ENCODE measurements at regions not wholly inside any gene's neighbourhood (a gene's known extent, or its start where the extent isn't known, plus 50 kb on each side); places are given as distances from the start of the nearest gene placed in this dataset.
"Not testable (repeated sequence)": the region's sequence is repeated elsewhere in the genome, so short reads cannot be mapped to it uniquely, and the experiment has no call there.

DNA sequence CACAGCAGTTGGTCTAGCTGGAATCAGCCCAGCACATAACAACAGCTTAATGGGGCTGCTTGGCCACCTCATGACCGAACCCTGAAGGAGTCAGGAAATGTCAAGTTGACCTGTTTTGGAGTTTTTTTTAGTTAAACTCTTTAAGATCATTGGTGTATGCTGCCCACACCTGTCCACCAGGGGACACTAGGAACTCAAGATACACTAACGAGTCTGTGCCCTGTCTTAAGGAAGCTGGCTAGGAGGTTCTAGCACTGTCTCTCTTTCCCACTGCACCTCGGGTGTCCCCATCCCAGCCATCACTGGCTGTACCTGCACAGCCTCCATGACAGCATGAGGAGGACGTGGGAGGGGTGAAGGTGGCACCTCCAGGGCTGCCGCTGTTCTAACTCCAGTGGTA lies 364.9 kb upstream of the SOX1 start:
- not testable (repeated sequence) for H3K4me1 ChIP-seq (ENCODE audit: control insufficient read depth, insufficient read depth, low read length); H3K27ac ChIP-seq (ENCODE audit: low read depth, low read length); H3K9me3 ChIP-seq (ENCODE audit: control insufficient read depth, insufficient read depth, low read depth, low read length); H3K36me3 ChIP-seq (ENCODE audit: control insufficient read depth, insufficient read depth, low read length); H3K4me3 ChIP-seq (ENCODE audit: low read depth, low read length); H3K27me3 ChIP-seq (ENCODE audit: control insufficient read depth, insufficient read depth, low read length); H3K9ac ChIP-seq (ENCODE audit: low read length)
